ENCODE measurements at regions not wholly inside any gene's neighbourhood (a gene's known extent, or its start where the extent isn't known, plus 50 kb on each side); places are given as distances from the start of the nearest gene placed in this dataset.

- DNase-seq = no peak
These were observed 51.4 kb upstream of the SOX2 start for GRCh38 chr3:181660337-181660736.

GRCh38 chr3:181637456-181637855, 74.3 kb upstream of the SOX2 start:
- no peak for DNase-seq

GRCh38 chr3:181637056-181637455, 74.7 kb upstream of the SOX2 start:
- DNase-seq = no peak

- no peak for DNase-seq
These were observed 76.6 kb upstream of the SOX2 start for GRCh38 chr3:181635141-181635540.

- DNase-seq = no peak
These were observed 78.2 kb upstream of the SOX2 start for GRCh38 chr3:181633556-181633955.

DNA sequence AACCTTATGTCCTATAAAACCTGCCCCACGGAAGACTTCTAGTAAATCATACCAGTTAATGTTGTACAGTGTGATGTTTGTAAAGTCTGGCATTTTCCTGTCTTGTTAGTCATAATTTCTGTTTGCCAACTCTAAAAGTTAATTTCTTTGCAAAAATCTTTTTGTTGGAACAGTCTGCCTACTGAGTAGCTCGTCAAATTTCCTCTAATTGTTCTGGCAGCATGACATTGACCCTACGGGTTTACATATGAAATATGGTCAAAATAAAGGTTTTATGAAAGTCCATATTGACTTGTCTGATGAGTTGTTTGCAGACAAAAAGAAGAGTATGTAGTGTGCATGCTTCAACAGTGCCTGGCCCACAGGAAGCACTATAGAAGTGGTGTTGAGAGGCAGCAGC, 79.8 kb upstream of the SOX2 start:
- DNase-seq = no peak

DNA sequence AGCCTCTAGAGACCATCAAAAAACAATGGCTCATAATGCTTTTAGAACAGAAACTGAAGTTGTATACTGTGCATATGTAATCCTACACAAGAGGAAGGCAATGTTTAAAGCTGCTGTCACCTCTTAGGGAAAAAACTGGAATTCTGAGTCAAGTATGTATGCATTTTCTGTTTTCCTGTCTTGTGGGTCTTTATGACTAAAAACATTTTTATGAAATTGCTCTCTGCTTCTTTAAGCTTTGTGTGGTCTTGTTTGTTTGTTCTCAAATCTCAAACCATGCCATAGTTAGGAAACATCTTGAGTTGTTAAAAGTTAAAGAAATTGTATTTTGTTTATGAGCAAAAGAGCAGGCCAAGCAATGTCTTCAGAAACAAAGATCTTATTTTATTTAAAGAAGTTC, 80.9 kb upstream of the SOX2 start:
- DNase-seq = no peak

GRCh38 chr3:181629711-181630110, 82.0 kb upstream of the SOX2 start:
- DNase-seq = no peak

GRCh38 chr3:181629029-181629428, 82.7 kb upstream of the SOX2 start:
- DNase-seq = no peak

DNA sequence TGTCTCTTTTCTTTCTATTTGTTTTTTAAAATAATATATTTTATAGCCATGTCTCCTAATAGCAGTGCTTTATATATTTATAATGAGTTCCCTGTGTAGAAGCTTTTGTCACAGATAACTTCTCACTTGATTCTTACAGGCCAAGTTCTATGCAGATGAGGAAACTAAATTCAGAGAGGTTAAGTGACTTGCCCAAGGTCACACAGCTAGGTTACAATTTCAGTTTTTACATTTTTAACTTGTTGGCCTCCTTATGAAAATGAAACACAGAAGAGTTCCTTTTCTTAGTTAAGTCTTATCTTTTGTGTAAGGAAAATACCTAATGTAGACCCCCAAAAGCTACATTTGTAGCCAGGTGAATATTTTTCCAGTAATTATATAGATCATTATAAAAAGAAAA, 83.3 kb upstream of the SOX2 start:
- no peak for DNase-seq

GRCh38 chr3:181626036-181626435, 85.7 kb upstream of the SOX2 start:
- DNase-seq = no peak

DNA sequence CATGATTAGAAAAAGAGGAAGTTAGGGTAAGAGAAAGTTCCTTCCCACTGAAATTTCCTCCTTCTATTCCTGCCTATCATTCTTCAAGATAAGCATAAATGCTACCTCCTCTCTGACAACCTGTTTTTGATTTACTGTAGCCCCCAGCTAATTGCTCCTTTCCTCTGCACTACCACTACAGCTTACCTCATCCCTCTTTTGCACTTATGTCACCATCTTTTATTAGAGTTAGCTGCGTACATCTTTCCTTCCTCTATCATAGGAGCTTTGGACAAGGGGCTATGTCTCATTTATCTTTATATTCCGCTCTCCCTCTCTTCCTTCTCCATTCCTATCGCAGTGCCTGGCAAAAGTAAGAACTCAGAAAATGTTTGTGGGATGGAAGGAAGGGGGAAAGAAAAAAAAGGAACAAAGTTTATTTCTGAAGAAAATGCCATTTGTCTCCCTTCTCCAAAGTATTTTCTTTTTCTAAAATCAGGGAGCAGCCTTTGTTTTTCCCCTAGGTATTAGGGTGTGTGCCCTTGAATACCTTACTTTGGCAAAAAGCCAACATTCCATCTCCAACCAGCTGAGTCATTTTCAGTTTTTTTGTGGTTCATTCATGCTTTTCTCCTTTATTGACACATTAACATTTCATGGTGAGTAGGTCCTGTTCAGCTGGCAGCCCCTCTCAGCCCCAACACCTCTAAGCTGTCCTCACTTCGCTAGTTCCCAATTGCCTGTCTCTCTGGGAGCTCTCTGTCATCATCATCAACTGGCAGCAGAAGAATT, 87.6 kb upstream of the SOX2 start:
- DNase-seq = peak; percentile 65

DNA sequence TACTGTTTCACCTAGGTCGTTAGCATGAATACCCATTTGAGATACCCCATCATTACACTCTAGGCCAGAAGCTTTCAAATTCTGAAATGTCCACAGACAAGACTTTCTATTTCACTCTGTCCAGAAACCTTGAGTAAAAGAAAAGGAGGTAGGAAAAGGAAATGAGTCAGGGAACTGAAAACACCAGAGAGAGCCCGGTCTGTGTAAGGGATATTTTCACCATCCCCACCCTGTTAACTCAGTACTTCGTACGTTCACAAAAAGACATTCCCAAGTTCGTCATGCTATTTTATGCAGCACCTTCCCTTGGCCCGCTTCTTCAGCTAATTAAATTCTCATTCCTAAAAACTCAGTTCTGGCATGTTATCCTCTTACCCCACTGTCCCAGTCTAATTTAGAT, 89.4 kb upstream of the SOX2 start:
- peak; percentile 3 for DNase-seq

- no peak for DNase-seq
These were observed 91.8 kb upstream of the SOX2 start for GRCh38 chr3:181619897-181620296.

DNA sequence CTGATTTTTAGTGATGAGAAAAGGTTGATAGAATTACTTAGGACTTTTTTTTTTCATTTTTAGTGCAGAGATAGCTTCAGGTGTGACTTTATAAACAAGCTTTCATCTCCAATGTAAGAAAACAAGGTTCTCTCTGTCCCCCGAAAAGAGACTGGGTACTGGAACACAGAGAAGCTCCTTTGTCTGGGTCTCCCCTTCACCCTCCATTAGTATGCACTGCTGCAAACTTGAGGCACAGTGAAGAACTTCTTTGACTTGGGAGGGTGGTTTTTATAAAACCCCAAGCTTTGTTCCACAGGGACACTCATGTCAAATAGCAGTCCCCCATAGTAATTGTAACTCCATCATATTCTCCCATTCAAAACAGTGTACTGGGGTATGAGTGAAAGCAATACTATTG, 93.5 kb upstream of the SOX2 start:
- no peak for DNase-seq

- DNase-seq = no peak
These were observed 95.3 kb upstream of the SOX2 start for GRCh38 chr3:181616088-181617070.

GRCh38 chr3:181615666-181616065, 96.1 kb upstream of the SOX2 start:
- no peak for DNase-seq

DNA sequence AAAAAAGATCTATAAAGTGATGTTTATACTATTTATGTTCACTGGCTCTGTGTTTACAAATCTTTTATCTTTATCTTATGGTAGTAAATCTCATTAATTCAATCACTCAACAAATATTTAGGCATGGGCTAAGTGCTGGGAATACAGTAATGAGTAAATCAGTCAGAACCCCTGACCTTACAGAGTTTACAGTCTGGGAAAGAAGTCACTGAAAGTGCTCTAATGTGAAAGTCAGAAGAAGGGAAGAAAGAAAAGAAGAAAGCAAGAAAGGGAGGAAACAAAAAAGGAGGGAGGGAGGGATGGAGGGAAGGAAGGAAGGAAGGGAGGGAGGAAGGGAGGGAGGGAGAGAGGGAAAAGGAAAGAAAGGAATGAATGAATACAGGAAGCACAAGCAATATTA, 96.8 kb upstream of the SOX2 start:
- no peak for DNase-seq

DNA sequence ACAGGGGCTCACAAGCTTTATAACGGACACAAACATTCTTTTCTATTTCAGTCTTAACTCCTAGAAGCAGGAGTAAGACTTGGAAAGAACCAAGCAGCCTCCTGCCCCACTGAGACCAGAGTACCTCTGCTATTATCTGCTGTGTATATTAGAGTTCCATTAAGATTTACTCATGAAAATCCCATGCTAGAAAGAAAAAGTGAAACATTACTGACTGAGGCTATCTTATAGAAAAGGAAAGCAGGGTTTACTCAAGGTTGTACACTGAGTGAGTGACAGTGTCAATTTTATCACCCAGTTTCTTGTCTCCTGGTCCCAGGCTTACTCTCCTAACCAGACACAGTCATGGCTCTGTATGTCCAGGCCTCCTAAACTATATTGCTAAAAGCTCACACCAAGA, 97.9 kb upstream of the SOX2 start:
- DNase-seq = no peak

DNA sequence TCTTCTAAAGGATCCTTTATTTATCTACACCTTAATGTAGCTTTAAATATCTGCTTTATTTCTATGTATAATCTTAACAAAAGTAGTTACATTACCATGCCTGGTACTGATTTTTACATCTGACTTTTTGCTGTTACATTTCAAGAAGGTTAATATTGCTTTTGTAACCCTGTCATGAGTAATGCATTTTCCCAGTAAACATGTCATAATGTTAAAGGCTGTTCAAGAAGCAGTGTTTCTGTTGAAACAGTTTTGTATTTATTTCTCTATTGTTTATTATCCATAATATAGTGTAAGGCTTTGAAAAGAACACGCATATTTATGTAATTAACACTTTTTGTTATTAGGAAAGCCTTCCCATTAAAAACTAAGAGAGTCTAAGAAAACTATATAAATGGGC, 98.5 kb upstream of the SOX2 start:
- no peak for DNase-seq

- no peak for DNase-seq
These were observed 100.8 kb upstream of the SOX2 start for GRCh38 chr3:181610973-181611265.

DNA sequence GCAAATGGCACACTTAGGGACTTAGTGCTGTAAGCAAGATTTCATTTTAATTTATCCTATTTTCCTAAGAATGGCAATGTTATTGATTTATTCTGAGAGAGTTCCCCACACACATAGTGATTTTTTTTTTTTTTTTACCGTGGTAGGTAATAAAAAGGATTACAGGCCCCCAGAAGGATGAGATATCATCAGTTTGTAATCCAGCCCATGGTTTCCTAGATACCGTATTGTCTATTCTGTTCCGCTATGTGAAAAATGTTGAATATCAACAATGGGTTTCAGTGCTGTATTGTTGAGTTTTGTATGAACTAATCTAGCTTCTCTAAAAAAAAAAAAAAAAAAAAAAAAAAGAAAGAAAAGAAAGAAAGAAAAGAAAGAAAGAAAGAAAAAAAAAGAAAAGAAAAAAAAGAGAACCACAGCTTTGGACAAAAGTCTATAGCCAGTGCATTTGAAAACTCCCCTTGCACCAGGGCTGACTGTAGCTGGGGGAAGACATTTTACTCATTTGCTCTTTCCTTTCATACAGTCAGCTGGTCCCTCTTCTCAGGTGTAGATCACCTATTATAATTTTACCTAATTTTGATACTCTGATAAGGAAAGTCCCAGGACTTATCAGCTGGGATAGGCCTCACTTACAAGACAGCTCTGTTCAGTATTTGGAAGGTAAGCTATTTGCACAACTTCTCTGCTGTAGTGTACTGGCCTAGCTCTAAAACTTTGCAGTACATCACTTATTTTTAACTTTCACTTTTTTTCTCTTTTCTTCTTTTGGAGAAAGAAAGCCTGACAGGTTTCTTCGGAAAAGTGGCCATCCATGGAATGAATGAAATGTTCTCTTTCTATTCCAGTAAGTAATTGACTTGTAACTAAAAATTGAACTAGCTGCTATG, 101.4 kb upstream of the SOX2 start:
- no peak for DNase-seq

DNA sequence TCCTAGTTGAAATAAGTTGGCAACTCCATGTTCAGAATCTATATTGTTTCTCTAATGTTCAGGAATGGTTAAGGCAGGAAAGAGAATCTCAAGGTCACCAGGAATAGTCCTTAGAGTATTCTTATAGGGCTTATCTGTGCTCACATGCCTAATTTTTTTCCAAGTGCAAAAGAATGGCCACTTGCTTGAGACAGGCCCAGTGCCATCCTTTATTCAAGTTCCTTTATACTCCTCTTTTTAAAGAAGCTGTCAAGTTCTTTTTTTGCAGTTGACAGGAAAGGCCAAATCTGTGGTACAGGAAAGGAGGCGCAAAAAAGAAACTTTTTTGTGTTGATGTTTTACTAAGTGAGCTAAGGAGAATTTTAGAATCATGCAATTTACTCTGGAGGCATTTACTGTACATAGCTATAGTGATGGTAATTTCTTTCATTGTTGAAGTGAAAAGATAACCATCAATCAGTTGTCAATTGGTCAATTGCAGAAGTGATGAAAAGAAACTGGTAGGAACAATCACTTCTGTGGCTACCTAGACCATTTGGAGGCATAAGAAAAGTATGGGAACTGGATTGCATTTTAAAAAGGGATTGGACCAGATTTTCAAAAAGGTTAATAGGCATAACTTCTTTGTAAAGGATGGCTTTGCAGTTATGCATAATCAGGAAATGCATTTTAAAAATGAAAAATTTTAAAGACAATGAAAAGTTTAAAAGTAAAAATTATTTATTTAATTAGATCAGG, 102.5 kb upstream of the SOX2 start:
- DNase-seq = no peak

Measured in GDM1 (cell line).